ENCODE measurements at regions not wholly inside any gene's neighbourhood (a gene's known extent, or its start where the extent isn't known, plus 50 kb on each side); places are given as distances from the start of the nearest gene placed in this dataset.
"Not testable (repeated sequence)": the region's sequence is repeated elsewhere in the genome, so short reads cannot be mapped to it uniquely, and the experiment has no call there.

DNA sequence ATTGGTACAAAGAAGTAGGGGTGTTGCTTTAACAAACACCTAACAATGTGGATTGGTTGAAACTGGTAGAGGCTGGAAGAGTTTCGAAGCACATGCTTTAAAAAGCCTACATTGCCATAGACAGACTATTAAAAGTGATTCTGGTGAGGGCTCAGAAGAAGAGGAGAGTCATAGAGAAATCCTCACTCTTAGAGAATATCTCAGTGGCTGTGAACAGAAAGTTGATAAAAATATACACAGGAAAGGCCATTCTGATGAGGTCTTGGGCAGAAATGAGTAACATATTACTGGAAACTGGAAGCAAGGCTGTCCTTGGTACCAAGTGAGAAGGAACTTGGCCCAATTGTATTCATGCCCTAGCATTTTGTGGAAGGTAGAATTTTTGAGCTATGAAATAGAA is 173.7 kb upstream of the CRBN start:
- TF ChIP-seq, protein P1, sequence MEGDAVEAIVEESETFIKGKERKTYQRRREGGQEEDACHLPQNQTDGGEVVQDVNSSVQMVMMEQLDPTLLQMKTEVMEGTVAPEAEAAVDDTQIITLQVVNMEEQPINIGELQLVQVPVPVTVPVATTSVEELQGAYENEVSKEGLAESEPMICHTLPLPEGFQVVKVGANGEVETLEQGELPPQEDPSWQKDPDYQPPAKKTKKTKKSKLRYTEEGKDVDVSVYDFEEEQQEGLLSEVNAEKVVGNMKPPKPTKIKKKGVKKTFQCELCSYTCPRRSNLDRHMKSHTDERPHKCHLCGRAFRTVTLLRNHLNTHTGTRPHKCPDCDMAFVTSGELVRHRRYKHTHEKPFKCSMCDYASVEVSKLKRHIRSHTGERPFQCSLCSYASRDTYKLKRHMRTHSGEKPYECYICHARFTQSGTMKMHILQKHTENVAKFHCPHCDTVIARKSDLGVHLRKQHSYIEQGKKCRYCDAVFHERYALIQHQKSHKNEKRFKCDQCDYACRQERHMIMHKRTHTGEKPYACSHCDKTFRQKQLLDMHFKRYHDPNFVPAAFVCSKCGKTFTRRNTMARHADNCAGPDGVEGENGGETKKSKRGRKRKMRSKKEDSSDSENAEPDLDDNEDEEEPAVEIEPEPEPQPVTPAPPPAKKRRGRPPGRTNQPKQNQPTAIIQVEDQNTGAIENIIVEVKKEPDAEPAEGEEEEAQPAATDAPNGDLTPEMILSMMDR (IDR thresholded peaks at IDR 0.05; ENCODE audit: unreplicated experiment), result no peak
- intact Hi-C loops (cut with micrococcal nuclease), result no loop called here

GRCh38 chr3:3351226-3351625 is 171.7 kb upstream of the CRBN start:
- H3K36me3 Mint-ChIP-seq (ENCODE audit: insufficient read depth, unreplicated experiment), result no peaks in the 10 kb centered on the region
- no peak overlapping the region for H3K4me3 Mint-ChIP-seq (ENCODE audit: unreplicated experiment)
- TF ChIP-seq, protein P1 (IDR thresholded peaks at IDR 0.05; ENCODE audit: unreplicated experiment), result no peak
- H3K4me1 Mint-ChIP-seq (ENCODE audit: insufficient read depth, unreplicated experiment), result no peaks in the 10 kb centered on the region
- H3K27me3 Mint-ChIP-seq (ENCODE audit: insufficient read depth, unreplicated experiment), result no peaks in the 10 kb centered on the region
- intact Hi-C loops (cut with micrococcal nuclease), result no loop called here
- no TSS peak for BruUV-seq (replicated peaks)
- no peak for DNase-seq (ENCODE audit: unreplicated experiment)
- ChIA-PET POLR2A (no interaction called here), CTCF (interaction anchor here (0.6 kb wide), 1 partner anchor 252 kb away, joined by 3 read pairs; no protein-coding TSS in a partner anchor)
- no peak overlapping the region for H3K27ac Mint-ChIP-seq (ENCODE audit: low read depth, unreplicated experiment)
- H3K9me3 Mint-ChIP-seq (ENCODE audit: unreplicated experiment), result peaks cover 10% of the 10 kb centered on the region

More for the DNA sequence above, 173.7 kb upstream of the CRBN start:
- H3K4me1 Mint-ChIP-seq (ENCODE audit: insufficient read depth, unreplicated experiment), result no peaks in the 10 kb centered on the region
- no peak overlapping the region for H3K27ac Mint-ChIP-seq (ENCODE audit: low read depth, unreplicated experiment)
- H3K36me3 Mint-ChIP-seq (ENCODE audit: insufficient read depth, unreplicated experiment), result no peaks in the 10 kb centered on the region
- no peaks in the 10 kb centered on the region for H3K27me3 Mint-ChIP-seq (ENCODE audit: insufficient read depth, unreplicated experiment)
- CTCF ChIA-PET, result no interaction called here
- BruUV-seq (replicated peaks), result no TSS peak
- H3K4me3 Mint-ChIP-seq (ENCODE audit: unreplicated experiment), result no peak overlapping the region
- H3K9me3 Mint-ChIP-seq (ENCODE audit: unreplicated experiment), result peaks cover 10% of the 10 kb centered on the region
- POLR2A ChIA-PET, result no interaction called here
- no peak for DNase-seq (ENCODE audit: unreplicated experiment)

DNA sequence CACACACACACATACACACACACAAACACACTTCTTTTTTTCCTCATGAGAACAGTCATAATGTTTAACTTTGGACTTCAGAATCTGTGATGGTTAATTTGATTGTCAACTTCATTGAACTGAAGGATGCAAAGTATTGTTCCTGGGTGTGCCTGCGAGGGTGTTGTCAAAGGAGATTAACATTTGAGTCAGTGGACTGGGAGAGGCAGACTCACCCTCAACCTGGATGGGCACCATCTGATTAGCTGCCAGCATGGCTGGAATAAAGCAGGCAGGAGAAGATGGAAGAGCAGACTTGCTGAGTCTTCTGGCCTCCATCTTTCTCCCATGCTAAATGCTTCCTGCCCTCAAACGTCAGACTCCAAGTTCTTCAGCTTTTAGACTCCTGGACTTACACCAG is 167.6 kb upstream of the CRBN start:
- intact Hi-C loops (cut with micrococcal nuclease); POLR2A ChIA-PET; H3K27ac Mint-ChIP-seq (ENCODE audit: low read depth, unreplicated experiment); CTCF ChIA-PET; H3K4me3 Mint-ChIP-seq (ENCODE audit: unreplicated experiment); H3K36me3 Mint-ChIP-seq (ENCODE audit: insufficient read depth, unreplicated experiment); H3K4me1 Mint-ChIP-seq (ENCODE audit: insufficient read depth, unreplicated experiment); BruUV-seq (replicated peaks); H3K27me3 Mint-ChIP-seq (ENCODE audit: insufficient read depth, unreplicated experiment); DNase-seq (ENCODE audit: unreplicated experiment): not testable (repeated sequence)
- peaks cover 16% of the 10 kb centered on the region for H3K9me3 Mint-ChIP-seq (ENCODE audit: unreplicated experiment)

DNA sequence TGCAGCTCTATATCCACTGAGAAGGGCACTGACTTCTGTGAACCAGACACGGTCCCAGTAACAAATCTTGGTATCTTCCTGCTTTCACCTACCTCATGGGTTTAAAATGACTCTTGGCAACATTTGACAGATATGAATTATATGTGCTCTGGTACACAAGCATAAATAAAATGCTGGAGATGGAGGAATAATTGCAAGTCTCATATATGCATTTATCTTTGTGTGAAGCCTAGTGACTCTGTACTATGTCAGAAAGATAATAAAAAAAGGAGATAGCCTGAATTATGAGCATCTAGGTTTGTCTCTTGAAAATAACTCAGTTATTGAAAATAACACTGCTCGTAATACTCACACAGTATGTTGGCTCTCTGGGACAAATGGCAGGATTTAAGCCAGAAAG is 167.1 kb upstream of the CRBN start:
- peaks cover 16% of the 10 kb centered on the region for H3K9me3 Mint-ChIP-seq (ENCODE audit: unreplicated experiment)
- TF ChIP-seq, protein P1 (IDR thresholded peaks at IDR 0.05; ENCODE audit: unreplicated experiment), result no peak
- no peak overlapping the region for H3K27ac Mint-ChIP-seq (ENCODE audit: low read depth, unreplicated experiment)
- DNase-seq (ENCODE audit: unreplicated experiment), result no peak
- intact Hi-C loops (cut with micrococcal nuclease), result no loop called here
- no peak overlapping the region for H3K4me3 Mint-ChIP-seq (ENCODE audit: unreplicated experiment)
- no peaks in the 10 kb centered on the region for H3K27me3 Mint-ChIP-seq (ENCODE audit: insufficient read depth, unreplicated experiment)
- BruUV-seq (replicated peaks), result no TSS peak
- H3K4me1 Mint-ChIP-seq (ENCODE audit: insufficient read depth, unreplicated experiment), result no peaks in the 10 kb centered on the region
- no peaks in the 10 kb centered on the region for H3K36me3 Mint-ChIP-seq (ENCODE audit: insufficient read depth, unreplicated experiment)
- POLR2A ChIA-PET, result no interaction called here
- CTCF ChIA-PET, result no interaction called here

DNA sequence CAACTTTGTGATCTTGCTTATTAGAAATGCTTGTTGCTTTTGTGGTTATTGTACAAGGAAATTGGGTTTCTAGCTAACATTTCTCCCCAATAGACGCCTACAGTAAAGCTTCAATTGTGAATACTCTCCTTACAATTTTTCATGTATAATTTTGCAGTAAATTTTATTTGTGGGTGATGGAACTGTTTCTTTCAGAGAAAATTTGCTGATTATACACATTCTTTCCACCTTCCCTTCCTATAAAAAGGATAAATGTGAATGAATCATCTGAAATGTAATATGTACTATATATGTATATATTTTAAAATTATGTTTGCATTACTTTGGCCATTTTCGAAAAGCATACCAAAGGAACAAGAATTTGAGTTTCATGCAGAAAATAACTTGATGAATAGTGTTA is 162.7 kb upstream of the CRBN start:
- H3K27me3 Mint-ChIP-seq (ENCODE audit: insufficient read depth, unreplicated experiment), result no peaks in the 10 kb centered on the region
- intact Hi-C loops (cut with micrococcal nuclease), result no loop called here
- no peak for DNase-seq (ENCODE audit: unreplicated experiment)
- no TSS peak for BruUV-seq (replicated peaks)
- peaks cover 16% of the 10 kb centered on the region for H3K9me3 Mint-ChIP-seq (ENCODE audit: unreplicated experiment)
- ChIA-PET CTCF (interaction anchor here (0.5 kb wide), 1 partner anchor 142 kb away, joined by 3 read pairs; no protein-coding TSS in a partner anchor), POLR2A (no interaction called here)
- H3K36me3 Mint-ChIP-seq (ENCODE audit: insufficient read depth, unreplicated experiment), result no peaks in the 10 kb centered on the region
- no peak overlapping the region for H3K27ac Mint-ChIP-seq (ENCODE audit: low read depth, unreplicated experiment)
- TF ChIP-seq, protein P1 (IDR thresholded peaks at IDR 0.05; ENCODE audit: unreplicated experiment), result no peak
- no peak overlapping the region for H3K4me3 Mint-ChIP-seq (ENCODE audit: unreplicated experiment)
- no peaks in the 10 kb centered on the region for H3K4me1 Mint-ChIP-seq (ENCODE audit: insufficient read depth, unreplicated experiment)
